GM12878 (cell line): ENCODE measurements at regions not wholly inside any gene's neighbourhood (a gene's known extent, or its start where the extent isn't known, plus 50 kb on each side); places are given as distances from the start of the nearest gene placed in this dataset.

ENCODE experiments used
- ATF7 ChIP-seq: fragments of 450-650 bp; IDR thresholded peaks from 2 replicates; pipeline ENCODE4 v1.6.1; 2016; ENCODE audit warnings: low read depth, mild to moderate bottlenecking
- BHLHE40 ChIP-seq, 2 experiments: fragments of 450-650 bp in 1 of 2; IDR thresholded peaks; 2 replicates each; pipeline ENCODE4 v1.6.1; 2011 to 2017; ENCODE audit warnings: low read depth in 2 of 2, borderline replicate concordance in 1 of 2, improper control_type of control experiment in 1 of 2, low read length in 1 of 2, mild to moderate bottlenecking in 1 of 2
- HDGF ChIP-seq: fragments of 450-650 bp; IDR thresholded peaks from 2 replicates; pipeline ENCODE4 v1.6.1; 2016; ENCODE audit warnings: antibody characterized with exemption
- IKZF1 ChIP-seq: fragments of 450-650 bp; conservative IDR thresholded peaks from 2 replicates; pipeline ENCODE4 v1.6.1; 2017; ENCODE audit warnings: antibody characterized with exemption, mild to moderate bottlenecking
- IKZF2 ChIP-seq, 2 experiments: fragments of 450-650 bp; IDR thresholded peaks; 2 replicates each; pipeline ENCODE4 v1.6.1; 2017; ENCODE audit warnings: mild to moderate bottlenecking in 2 of 2, moderate library complexity in 2 of 2
- PML ChIP-seq: IDR thresholded peaks from 2 replicates; pipeline ENCODE4 v1.6.1; 2012; ENCODE audit warnings: low read length, inconsistent platforms
- RAD51 ChIP-seq: fragments of 450-650 bp; IDR thresholded peaks from 2 replicates; pipeline ENCODE4 v1.6.1; 2016; ENCODE audit warnings: moderate library complexity, mild to moderate bottlenecking, inconsistent platforms
- RELA ChIP-seq: fragments of 450-650 bp; IDR thresholded peaks from 2 replicates; pipeline ENCODE4 v1.8.0; 2014; ENCODE audit warnings: borderline replicate concordance; ENCODE audit not compliant: partially characterized antibody
- RUNX3 ChIP-seq: IDR thresholded peaks from 2 replicates; pipeline ENCODE4 v1.6.1; 2012; ENCODE audit warnings: low read length, inconsistent platforms
- TCF12 ChIP-seq: IDR thresholded peaks from 2 replicates; pipeline ENCODE4 v1.6.1; 2011; ENCODE audit warnings: low read depth, mild to moderate bottlenecking, low read length
- YY1 ChIP-seq: IDR thresholded peaks from 2 replicates; pipeline ENCODE4 v1.6.1; 2011; ENCODE audit warnings: low read depth, mild to moderate bottlenecking, low read length
- TF ChIP-seq, protein P1 (sequence below): fragments of 450-650 bp; IDR thresholded peaks from 2 replicates; pipeline ENCODE4 v1.6.1; 2017; ENCODE audit warnings: mild to moderate bottlenecking, low read depth, inconsistent platforms; ENCODE audit not compliant: poor library complexity, severe bottlenecking
- TF ChIP-seq, protein P2 (sequence below): IDR thresholded peaks from 2 replicates; pipeline ENCODE4 v1.6.1; 2011; ENCODE audit warnings: low read depth, low read length, improper control_type of control experiment, borderline replicate concordance
- TF ChIP-seq, protein P3 (sequence below): IDR thresholded peaks from 2 replicates; pipeline ENCODE4 v1.6.1; 2011; ENCODE audit warnings: borderline replicate concordance, low read depth, mild to moderate bottlenecking, moderate library complexity, low read length; ENCODE audit not compliant: insufficient read depth, poor library complexity, severe bottlenecking
- TF ChIP-seq, protein P4 (sequence below): IDR thresholded peaks from 2 replicates; pipeline ENCODE4 v1.6.1; 2011; ENCODE audit warnings: low read depth, mild to moderate bottlenecking, low read length, moderate library complexity, borderline replicate concordance; ENCODE audit errors: extremely low read depth
- TF ChIP-seq, protein P5 (sequence below): fragments of 450-650 bp; IDR thresholded peaks from 2 replicates; pipeline ENCODE4 v1.6.1; 2017; ENCODE audit warnings: low read depth, mild to moderate bottlenecking, moderate library complexity
- TF ChIP-seq, protein P6 (sequence below): fragments of 450-650 bp; formaldehyde crosslinking; IDR thresholded peaks from 2 replicates; pipeline ENCODE4 v1.4.0; 2020; ENCODE audit warnings: mild to moderate bottlenecking, moderate library complexity
- TF ChIP-seq, protein P7 (sequence below): IDR thresholded peaks from 2 replicates; pipeline ENCODE4 v1.6.1; 2011; ENCODE audit warnings: borderline replicate concordance, low read depth, mild to moderate bottlenecking, moderate library complexity, mixed read lengths, low read length; ENCODE audit not compliant: insufficient read depth; ENCODE audit errors: extremely low read length

DNA sequence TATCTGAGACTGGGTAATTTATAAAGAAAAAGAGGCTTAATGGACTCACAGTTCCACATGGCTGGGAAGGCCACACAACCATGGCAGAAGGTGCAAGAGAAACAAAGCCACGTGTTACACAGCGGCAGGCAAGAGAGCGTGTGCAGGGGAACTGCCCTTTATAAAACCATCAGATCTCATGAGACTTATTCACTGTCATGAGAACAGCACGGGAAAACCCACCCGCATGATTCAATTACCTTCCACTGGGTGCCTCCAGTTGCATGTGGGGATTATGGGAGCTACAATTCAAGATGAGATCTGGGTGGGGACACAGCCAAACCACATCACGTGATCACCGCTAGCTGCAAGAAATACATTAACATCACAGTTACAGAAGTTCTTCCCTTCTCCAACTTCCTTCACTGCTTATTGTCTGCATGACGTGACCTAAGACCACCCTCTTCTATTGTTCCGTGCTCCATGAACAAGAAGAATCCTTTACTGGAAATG is 84.9 kb upstream of the SMARCA2 start (continued):
- TF ChIP-seq, protein P1, sequence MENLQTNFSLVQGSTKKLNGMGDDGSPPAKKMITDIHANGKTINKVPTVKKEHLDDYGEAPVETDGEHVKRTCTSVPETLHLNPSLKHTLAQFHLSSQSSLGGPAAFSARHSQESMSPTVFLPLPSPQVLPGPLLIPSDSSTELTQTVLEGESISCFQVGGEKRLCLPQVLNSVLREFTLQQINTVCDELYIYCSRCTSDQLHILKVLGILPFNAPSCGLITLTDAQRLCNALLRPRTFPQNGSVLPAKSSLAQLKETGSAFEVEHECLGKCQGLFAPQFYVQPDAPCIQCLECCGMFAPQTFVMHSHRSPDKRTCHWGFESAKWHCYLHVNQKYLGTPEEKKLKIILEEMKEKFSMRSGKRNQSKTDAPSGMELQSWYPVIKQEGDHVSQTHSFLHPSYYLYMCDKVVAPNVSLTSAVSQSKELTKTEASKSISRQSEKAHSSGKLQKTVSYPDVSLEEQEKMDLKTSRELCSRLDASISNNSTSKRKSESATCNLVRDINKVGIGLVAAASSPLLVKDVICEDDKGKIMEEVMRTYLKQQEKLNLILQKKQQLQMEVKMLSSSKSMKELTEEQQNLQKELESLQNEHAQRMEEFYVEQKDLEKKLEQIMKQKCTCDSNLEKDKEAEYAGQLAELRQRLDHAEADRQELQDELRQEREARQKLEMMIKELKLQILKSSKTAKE = peak; percentile 56
- peak; percentile 61; the same call in 1 of the 2 replicates for TF ChIP-seq HDGF
- TF ChIP-seq RUNX3 = peak; percentile 83
- TF ChIP-seq RELA = peak; percentile 91
- TF ChIP-seq, protein P2, sequence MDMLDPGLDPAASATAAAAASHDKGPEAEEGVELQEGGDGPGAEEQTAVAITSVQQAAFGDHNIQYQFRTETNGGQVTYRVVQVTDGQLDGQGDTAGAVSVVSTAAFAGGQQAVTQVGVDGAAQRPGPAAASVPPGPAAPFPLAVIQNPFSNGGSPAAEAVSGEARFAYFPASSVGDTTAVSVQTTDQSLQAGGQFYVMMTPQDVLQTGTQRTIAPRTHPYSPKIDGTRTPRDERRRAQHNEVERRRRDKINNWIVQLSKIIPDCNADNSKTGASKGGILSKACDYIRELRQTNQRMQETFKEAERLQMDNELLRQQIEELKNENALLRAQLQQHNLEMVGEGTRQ = peak; percentile 75
- TF ChIP-seq IKZF2 (IDR thresholded peaks at IDR 0.05) = peak; percentile 81 to 84; a peak in 2 of 4 replicates
- TF ChIP-seq RAD51 = peak; percentile 99
- peak; percentile 83 for TF ChIP-seq PML
- TF ChIP-seq, protein P3, sequence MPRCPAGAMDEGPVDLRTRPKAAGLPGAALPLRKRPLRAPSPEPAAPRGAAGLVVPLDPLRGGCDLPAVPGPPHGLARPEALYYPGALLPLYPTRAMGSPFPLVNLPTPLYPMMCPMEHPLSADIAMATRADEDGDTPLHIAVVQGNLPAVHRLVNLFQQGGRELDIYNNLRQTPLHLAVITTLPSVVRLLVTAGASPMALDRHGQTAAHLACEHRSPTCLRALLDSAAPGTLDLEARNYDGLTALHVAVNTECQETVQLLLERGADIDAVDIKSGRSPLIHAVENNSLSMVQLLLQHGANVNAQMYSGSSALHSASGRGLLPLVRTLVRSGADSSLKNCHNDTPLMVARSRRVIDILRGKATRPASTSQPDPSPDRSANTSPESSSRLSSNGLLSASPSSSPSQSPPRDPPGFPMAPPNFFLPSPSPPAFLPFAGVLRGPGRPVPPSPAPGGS = peak; percentile 87
- peak; percentile 90 for TF ChIP-seq ATF7
- TF ChIP-seq, protein P4, sequence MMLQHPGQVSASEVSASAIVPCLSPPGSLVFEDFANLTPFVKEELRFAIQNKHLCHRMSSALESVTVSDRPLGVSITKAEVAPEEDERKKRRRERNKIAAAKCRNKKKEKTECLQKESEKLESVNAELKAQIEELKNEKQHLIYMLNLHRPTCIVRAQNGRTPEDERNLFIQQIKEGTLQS = peak; percentile 37; the same call in 1 of the 2 replicates
- peak; percentile 38; the same call in 1 of the 2 replicates for TF ChIP-seq TCF12
- TF ChIP-seq, protein P5, sequence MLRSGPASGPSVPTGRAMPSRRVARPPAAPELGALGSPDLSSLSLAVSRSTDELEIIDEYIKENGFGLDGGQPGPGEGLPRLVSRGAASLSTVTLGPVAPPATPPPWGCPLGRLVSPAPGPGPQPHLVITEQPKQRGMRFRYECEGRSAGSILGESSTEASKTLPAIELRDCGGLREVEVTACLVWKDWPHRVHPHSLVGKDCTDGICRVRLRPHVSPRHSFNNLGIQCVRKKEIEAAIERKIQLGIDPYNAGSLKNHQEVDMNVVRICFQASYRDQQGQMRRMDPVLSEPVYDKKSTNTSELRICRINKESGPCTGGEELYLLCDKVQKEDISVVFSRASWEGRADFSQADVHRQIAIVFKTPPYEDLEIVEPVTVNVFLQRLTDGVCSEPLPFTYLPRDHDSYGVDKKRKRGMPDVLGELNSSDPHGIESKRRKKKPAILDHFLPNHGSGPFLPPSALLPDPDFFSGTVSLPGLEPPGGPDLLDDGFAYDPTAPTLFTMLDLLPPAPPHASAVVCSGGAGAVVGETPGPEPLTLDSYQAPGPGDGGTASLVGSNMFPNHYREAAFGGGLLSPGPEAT = peak; percentile 95
- peak; percentile 54; the same call in 1 of the 2 replicates for TF ChIP-seq YY1
- TF ChIP-seq, protein P6, sequence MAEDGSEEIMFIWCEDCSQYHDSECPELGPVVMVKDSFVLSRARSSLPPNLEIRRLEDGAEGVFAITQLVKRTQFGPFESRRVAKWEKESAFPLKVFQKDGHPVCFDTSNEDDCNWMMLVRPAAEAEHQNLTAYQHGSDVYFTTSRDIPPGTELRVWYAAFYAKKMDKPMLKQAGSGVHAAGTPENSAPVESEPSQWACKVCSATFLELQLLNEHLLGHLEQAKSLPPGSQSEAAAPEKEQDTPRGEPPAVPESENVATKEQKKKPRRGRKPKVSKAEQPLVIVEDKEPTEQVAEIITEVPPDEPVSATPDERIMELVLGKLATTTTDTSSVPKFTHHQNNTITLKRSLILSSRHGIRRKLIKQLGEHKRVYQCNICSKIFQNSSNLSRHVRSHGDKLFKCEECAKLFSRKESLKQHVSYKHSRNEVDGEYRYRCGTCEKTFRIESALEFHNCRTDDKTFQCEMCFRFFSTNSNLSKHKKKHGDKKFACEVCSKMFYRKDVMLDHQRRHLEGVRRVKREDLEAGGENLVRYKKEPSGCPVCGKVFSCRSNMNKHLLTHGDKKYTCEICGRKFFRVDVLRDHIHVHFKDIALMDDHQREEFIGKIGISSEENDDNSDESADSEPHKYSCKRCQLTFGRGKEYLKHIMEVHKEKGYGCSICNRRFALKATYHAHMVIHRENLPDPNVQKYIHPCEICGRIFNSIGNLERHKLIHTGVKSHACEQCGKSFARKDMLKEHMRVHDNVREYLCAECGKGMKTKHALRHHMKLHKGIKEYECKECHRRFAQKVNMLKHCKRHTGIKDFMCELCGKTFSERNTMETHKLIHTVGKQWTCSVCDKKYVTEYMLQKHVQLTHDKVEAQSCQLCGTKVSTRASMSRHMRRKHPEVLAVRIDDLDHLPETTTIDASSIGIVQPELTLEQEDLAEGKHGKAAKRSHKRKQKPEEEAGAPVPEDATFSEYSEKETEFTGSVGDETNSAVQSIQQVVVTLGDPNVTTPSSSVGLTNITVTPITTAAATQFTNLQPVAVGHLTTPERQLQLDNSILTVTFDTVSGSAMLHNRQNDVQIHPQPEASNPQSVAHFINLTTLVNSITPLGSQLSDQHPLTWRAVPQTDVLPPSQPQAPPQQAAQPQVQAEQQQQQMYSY (CRISPR knock-in tag) = 0 out of 2 replicates have a peak, but pooled peaks have one; percentile 24
- peak; percentile 79 to 95 for TF ChIP-seq BHLHE40 (IDR thresholded peaks at IDR 0.05; ENCODE audit: borderline replicate concordance in 1 of 2, low read depth in 2 of 2, low read length in 1 of 2)
- peak; percentile 82 for TF ChIP-seq IKZF1
- TF ChIP-seq, protein P7, sequence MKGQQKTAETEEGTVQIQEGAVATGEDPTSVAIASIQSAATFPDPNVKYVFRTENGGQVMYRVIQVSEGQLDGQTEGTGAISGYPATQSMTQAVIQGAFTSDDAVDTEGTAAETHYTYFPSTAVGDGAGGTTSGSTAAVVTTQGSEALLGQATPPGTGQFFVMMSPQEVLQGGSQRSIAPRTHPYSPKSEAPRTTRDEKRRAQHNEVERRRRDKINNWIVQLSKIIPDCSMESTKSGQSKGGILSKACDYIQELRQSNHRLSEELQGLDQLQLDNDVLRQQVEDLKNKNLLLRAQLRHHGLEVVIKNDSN = peak; percentile 67
